Aorta (tissue), 5 donors: ENCODE measurements at regions not wholly inside any gene's neighbourhood (a gene's known extent, or its start where the extent isn't known, plus 50 kb on each side); places are given as distances from the start of the nearest gene placed in this dataset.

Experiments used
- ATAC-seq: fragments of 200-7000 bp; cut with Tn5 transposase; one replicate; pipeline ENCODE4 v1.9.1; 2022; ENCODE audit warnings: moderate library complexity; ENCODE audit not compliant: low FRiP score
- DNase-seq, 2 donors: peaks; one replicate each; pipeline ENCODE4 v3.0.0-alpha.2; 2020
- H3K27ac ChIP-seq, 2 donors: one replicate each; pipeline ENCODE4 v1.5.1; 2013; ENCODE audit warnings: low read length in 2 of 2, mild to moderate bottlenecking in 2 of 2, moderate library complexity in 2 of 2, control low read depth in 1 of 2, inconsistent platforms in 1 of 2, low read depth in 1 of 2
- H3K27me3 ChIP-seq, 2 donors: one replicate each; pipeline ENCODE4 v1.6.1; 2013; ENCODE audit warnings: control low read depth in 1 of 2, low read length in 1 of 2, mild to moderate bottlenecking in 1 of 2, moderate library complexity in 1 of 2; ENCODE audit not compliant: insufficient read depth in 2 of 2, control insufficient read depth in 1 of 2
- H3K36me3 ChIP-seq, 2 donors: one replicate each; pipeline ENCODE4 v1.6.1; 2013; ENCODE audit warnings: control low read depth in 1 of 2, low read length in 1 of 2, mild to moderate bottlenecking in 1 of 2; ENCODE audit not compliant: insufficient read depth in 2 of 2, control insufficient read depth in 1 of 2
- H3K4me1 ChIP-seq, 2 donors: one replicate each; pipeline ENCODE4 v1.6.1; 2013; ENCODE audit warnings: low read length in 2 of 2, control low read depth in 1 of 2, mild to moderate bottlenecking in 1 of 2, moderate library complexity in 1 of 2; ENCODE audit not compliant: insufficient read depth in 2 of 2, control insufficient read depth in 1 of 2
- H3K4me3 ChIP-seq, 2 donors: one replicate each; pipeline ENCODE4 v1.5.1; 2013; ENCODE audit warnings: low read length in 2 of 2, control low read depth in 1 of 2, mild to moderate bottlenecking in 1 of 2
- H3K9me3 ChIP-seq: one replicate; pipeline ENCODE4 v1.6.1; 2013; ENCODE audit warnings: mild to moderate bottlenecking, low read length; ENCODE audit not compliant: control insufficient read depth
- WGBS, 2 donors: extraction: QIAGEN DNeasy Blood & Tissue Kit; methylation state at CpG; one replicate each; pipeline ENCODE4 v1.1.7; 2013; 5-methylcytosine and 5-hydroxymethylcytosine counted together
- intact Hi-C, 2 donors: fragments of 100-400 bp; cut with DNase I; formaldehyde crosslinking; loops; one replicate each; pipeline versions ENCODE4 v1.14.2 to v1.15.0; 2022
- donor health status: healthy with polysubstance abuse.
- donor health status: Bipolar disorder and iron deficiency.
- donor health status: DM: no; HTN: no; CAD: no.
- donor health status: DM: no; HTN: no; CAD: no.
- donor health status: DM: yes; HTN: yes; CAD: no.

DNA sequence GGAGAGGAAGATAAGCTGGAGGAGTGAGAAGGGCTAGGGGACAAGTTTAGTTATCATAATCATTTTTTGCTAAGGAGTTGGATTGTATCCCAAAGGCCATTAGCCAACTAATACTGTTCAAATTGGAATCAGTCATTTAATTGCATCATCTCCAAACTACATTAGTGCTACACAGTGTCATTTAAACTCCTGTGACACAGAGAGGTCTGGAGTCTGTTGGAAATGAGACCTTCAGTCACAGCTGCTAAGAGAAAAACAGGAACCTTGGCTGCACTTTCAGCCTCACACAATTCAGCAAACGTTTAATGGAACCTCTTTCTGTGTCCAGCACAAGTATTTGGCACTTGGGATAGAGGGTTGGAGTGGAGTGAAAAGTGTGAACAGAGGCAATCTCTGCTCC, 175.5 kb upstream of the MGAT5 start:
- no peaks in the 10 kb centered on the region for H3K27me3 ChIP-seq
- 0 to 1% methylated on average over 1 of the region's 1 CpG for WGBS, 2 donors
- no peaks in the 10 kb centered on the region for H3K9me3 ChIP-seq
- no peak overlapping the region for H3K4me3 ChIP-seq
- ATAC-seq, result peak; percentile 45
- H3K27ac ChIP-seq, result no peak overlapping the region
- intact Hi-C loops, result no loop called here
- no peak for DNase-seq
- H3K4me1 ChIP-seq, result no peaks in the 10 kb centered on the region
- no peaks in the 10 kb centered on the region for H3K36me3 ChIP-seq

- H3K4me3 ChIP-seq, result no peak overlapping the region
- no peaks in the 10 kb centered on the region for H3K36me3 ChIP-seq
- H3K4me1 ChIP-seq, result no peaks in the 10 kb centered on the region
- intact Hi-C loops, result no loop called here
- no peak for DNase-seq
- no peak for ATAC-seq
- no peaks in the 10 kb centered on the region for H3K9me3 ChIP-seq
- WGBS, 2 donors, result 96 to 98% methylated on average over 4 of the region's 4 CpGs
- H3K27me3 ChIP-seq, result no peaks in the 10 kb centered on the region
- no peak overlapping the region for H3K27ac ChIP-seq
Observed at GRCh38 chr2:134079373-134079772, 174.5 kb upstream of the MGAT5 start.

DNA sequence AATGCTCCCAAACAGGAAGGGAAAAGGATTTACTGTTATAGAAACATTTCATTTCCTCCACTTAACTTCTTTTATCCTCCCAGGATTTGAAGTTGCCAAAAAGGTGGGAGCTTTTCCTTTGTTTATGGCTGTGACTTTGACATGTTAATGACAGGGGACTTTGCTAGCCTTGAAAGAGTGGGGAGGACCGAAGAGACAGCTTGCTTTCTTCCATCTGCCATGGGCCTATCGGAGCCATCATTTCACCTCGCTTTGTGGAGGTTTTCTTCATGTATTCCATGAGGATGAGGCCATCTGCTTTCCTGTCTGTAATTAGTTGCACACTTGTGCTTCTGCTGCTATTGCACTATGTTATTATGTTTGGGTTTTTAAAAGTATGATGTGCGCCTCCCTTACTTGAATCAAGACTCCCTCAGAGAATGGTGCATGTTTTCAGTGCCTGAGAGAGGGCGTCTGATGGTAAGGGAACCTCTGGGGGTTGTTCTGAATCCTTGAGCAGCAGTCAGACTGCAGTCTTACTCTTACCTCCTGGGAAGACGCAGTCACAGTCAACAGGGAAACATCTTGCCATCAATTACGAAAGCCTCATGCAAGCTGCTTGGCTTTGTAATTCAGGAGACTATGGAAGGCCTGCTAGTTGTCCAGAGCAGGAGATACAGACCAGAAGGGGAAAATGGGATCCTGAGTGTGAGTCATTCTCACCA, 173.3 kb upstream of the MGAT5 start:
- Histone ChIP-seq H3K4me3 (no peak overlapping the region), H3K36me3 (no peaks in the 10 kb centered on the region), H3K4me1 (no peaks in the 10 kb centered on the region), H3K27ac (no peak overlapping the region), H3K27me3 (no peaks in the 10 kb centered on the region), H3K9me3 (no peaks in the 10 kb centered on the region)
- 94 to 95% methylated on average over 7 of the region's 7 CpGs for WGBS, 2 donors
- DNase-seq (no peak), ATAC-seq (no peak)
- intact Hi-C loops, result no loop called here

GRCh38 chr2:134081238-134081938, 172.5 kb upstream of the MGAT5 start:
- DNase-seq, result no peak
- Histone ChIP-seq H3K27ac (no peak overlapping the region), H3K4me3 (no peak overlapping the region), H3K9me3 (no peaks in the 10 kb centered on the region), H3K36me3 (no peaks in the 10 kb centered on the region), H3K4me1 (no peaks in the 10 kb centered on the region), H3K27me3 (no peaks in the 10 kb centered on the region)
- intact Hi-C loops, result no loop called here
- 81 to 82% methylated on average over 8 of the region's 8 CpGs for WGBS, 2 donors
- ATAC-seq, result no peak

GRCh38 chr2:134083548-134083947, 170.3 kb upstream of the MGAT5 start:
- no peak for ATAC-seq
- Histone ChIP-seq H3K27me3 (no peaks in the 10 kb centered on the region), H3K36me3 (no peaks in the 10 kb centered on the region), H3K27ac (no peak overlapping the region), H3K9me3 (no peaks in the 10 kb centered on the region), H3K4me1 (no peaks in the 10 kb centered on the region), H3K4me3 (no peak overlapping the region)
- no peak for DNase-seq
- intact Hi-C loops, result no loop called here
- WGBS, 2 donors, result 33 to 43% methylated on average over 5 of the region's 5 CpGs

- WGBS, 2 donors, result 69 to 78% methylated on average over 9 of the region's 9 CpGs
- intact Hi-C loops, result no loop called here
- H3K27ac ChIP-seq, result no peak overlapping the region
Observed at GRCh38 chr2:134086594-134087219, 167.2 kb upstream of the MGAT5 start.

DNA sequence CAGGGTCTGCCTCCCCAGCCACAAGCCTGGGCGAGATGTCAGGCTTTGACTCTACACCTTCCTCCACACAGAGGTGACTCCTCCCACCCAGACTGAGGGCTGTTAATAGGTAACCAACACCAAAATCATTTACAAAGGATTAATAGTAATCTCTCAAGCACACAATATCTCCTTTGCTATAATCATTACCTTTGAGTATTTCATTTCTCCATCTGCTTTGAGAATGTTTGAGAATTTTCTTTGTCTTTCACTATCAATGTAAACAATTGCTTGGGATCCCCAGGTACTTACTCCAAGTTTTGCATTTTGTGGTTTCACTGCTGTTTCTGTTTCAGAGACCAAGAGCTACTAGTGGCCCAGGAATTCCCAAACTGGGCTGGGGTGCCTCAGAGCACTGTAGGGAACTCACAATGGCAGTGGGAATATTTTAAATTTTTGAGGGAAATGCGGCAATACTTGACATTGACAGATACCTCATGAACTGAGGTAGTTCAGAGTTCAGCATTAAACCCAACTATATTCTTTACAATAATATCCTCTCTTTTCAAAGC, 166.4 kb upstream of the MGAT5 start:
- ATAC-seq (no peak), DNase-seq (no peak)
- Histone ChIP-seq H3K27ac (no peak overlapping the region), H3K4me1 (no peaks in the 10 kb centered on the region), H3K27me3 (no peaks in the 10 kb centered on the region), H3K4me3 (no peak overlapping the region), H3K9me3 (no peaks in the 10 kb centered on the region), H3K36me3 (no peaks in the 10 kb centered on the region)
- intact Hi-C loops, result no loop called here
- WGBS, 2 donors, result 80 to 87% methylated on average over 2 of the region's 2 CpGs

More at GRCh38 chr2:134086594-134087219, 167.2 kb upstream of the MGAT5 start:
- Histone ChIP-seq H3K4me1 (no peaks in the 10 kb centered on the region), H3K9me3 (no peaks in the 10 kb centered on the region), H3K36me3 (no peaks in the 10 kb centered on the region), H3K4me3 (no peak overlapping the region), H3K27me3 (no peaks in the 10 kb centered on the region)
- DNase-seq (no peak), ATAC-seq (no peak)

GRCh38 chr2:134089454-134089853, 164.4 kb upstream of the MGAT5 start:
- intact Hi-C loops, result no loop called here
- Histone ChIP-seq H3K9me3 (no peaks in the 10 kb centered on the region), H3K4me3 (no peak overlapping the region), H3K4me1 (no peaks in the 10 kb centered on the region), H3K36me3 (no peaks in the 10 kb centered on the region), H3K27me3 (no peaks in the 10 kb centered on the region), H3K27ac (no peak overlapping the region)
- 86 to 87% methylated on average over 2 of the region's 2 CpGs for WGBS, 2 donors
- ATAC-seq (no peak), DNase-seq (no peak)
